ENCODE measurements at regions not wholly inside any gene's neighbourhood (a gene's known extent, or its start where the extent isn't known, plus 50 kb on each side); places are given as distances from the start of the nearest gene placed in this dataset.
A peak's percentile ranks its signal among the peaks of the same experiment; 100 is the strongest.

GRCh38 chr3:193841581-193841980 is 248.6 kb downstream of the OPA1 start:
- Histone ChIP-seq H3K27me3 (replicated peaks; ENCODE audit: insufficient read depth) (no peaks in the 10 kb centered on the region), H3K4me3 (no peak overlapping the region), H3K36me3 (no peaks in the 10 kb centered on the region), H3K9me3 (no peaks in the 10 kb centered on the region), H3K27ac (peak overlapping the region; percentile 76 to 77), H3K4me1 (replicated peaks) (no peaks in the 10 kb centered on the region)
- TF ChIP-seq POLR2A (IDR thresholded peaks at IDR 0.05) (no peak), POLR2AphosphoS5 (IDR thresholded peaks at IDR 0.05) (no peak)
- TF ChIP-seq, protein P1, sequence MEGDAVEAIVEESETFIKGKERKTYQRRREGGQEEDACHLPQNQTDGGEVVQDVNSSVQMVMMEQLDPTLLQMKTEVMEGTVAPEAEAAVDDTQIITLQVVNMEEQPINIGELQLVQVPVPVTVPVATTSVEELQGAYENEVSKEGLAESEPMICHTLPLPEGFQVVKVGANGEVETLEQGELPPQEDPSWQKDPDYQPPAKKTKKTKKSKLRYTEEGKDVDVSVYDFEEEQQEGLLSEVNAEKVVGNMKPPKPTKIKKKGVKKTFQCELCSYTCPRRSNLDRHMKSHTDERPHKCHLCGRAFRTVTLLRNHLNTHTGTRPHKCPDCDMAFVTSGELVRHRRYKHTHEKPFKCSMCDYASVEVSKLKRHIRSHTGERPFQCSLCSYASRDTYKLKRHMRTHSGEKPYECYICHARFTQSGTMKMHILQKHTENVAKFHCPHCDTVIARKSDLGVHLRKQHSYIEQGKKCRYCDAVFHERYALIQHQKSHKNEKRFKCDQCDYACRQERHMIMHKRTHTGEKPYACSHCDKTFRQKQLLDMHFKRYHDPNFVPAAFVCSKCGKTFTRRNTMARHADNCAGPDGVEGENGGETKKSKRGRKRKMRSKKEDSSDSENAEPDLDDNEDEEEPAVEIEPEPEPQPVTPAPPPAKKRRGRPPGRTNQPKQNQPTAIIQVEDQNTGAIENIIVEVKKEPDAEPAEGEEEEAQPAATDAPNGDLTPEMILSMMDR (IDR thresholded peaks at IDR 0.05) = no peak
- WGBS = 89% methylated on average over 4 of the region's 4 CpGs
- no peak for DNase-seq (ENCODE audit: low spot score)
- intact Hi-C loops (cut with DNase I) = no loop called here

DNA sequence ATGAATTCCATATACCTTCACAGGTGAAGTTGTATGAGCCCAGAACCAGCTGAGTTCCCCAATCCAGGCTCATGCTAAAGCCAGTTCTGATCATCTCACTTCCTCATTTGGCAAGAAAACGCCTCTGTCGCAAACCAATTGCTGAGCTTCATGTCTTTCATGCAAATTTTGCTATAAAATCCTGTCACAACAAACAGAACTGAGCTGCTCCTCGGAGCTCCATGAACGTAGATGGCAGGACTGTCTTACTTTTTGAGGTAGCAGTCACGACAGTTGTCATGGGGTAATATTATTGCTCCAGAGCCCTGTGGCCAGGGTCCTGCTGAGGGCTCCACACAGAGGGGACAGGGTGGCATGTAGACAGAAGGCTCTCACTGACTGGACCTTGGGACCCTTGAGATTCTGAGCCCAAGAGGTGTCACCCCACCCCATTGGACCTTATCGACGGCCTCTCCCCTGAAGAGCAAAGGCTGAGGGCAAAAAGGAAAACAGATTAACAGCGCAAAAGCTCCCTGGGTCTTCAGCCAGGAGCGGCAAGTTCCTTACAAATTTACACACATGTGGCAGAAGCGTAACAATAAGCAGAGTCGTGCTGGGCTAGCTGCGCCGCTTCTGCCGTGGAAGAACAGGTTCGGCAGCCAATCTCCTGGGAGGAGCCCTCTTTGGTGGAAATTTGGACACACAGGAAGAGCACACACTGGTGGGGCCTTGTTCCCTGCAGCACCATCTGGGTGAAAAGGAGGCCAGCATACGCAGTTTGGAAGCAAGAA is 249.2 kb downstream of the OPA1 start:
- peak; percentile 84 for DNase-seq (ENCODE audit: low spot score)
- peak overlapping the region; percentile 76 to 77 for H3K27ac ChIP-seq
- intact Hi-C loops (cut with DNase I) = no loop called here
- no peaks in the 10 kb centered on the region for H3K9me3 ChIP-seq
- WGBS = 49% methylated on average over 13 of the region's 16 CpGs
- H3K4me1 ChIP-seq (replicated peaks) = no peaks in the 10 kb centered on the region
- H3K27me3 ChIP-seq (replicated peaks; ENCODE audit: insufficient read depth) = no peaks in the 10 kb centered on the region
- TF ChIP-seq, protein P1 (IDR thresholded peaks at IDR 0.05) = peak in 1 of 4 experiments; percentile 21
- TF ChIP-seq POLR2AphosphoS5 (IDR thresholded peaks at IDR 0.05) (peak; percentile 63), POLR2A (IDR thresholded peaks at IDR 0.05) (no peak)
- no peaks in the 10 kb centered on the region for H3K36me3 ChIP-seq
- no peak overlapping the region for H3K4me3 ChIP-seq

DNA sequence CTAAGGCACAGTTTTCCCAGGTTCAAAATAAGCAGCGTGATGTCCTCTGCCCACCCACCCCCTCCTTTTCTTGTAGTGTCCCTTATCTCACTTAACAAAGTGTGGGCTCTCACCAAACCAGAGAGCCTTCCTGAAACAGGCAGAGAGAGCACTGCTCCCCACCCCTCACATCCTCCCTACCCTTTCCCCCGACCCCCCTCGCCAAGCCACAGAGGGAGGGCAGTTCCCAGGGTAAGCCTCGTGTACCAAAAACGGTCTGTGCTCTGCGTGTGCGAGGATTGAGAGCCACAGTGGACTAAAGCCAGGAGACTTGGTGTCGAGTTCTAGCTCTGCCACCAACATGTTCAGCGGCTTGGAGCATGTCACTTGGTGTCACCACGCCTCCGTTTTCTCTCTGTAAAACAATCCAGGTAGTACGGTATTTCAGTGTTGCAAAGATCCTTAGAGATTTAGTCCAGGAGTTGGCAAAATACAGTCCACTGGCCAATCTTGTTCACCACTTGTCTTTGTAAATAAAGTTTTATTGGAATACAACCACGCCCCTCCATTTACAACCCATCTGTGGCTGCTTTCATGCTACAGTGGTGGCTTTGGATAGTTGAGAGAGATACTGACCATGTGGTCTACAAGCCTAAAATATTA is 249.9 kb downstream of the OPA1 start:
- Histone ChIP-seq H3K27ac (peak overlapping the region; percentile 76 to 77), H3K4me3 (no peak overlapping the region), H3K27me3 (replicated peaks; ENCODE audit: insufficient read depth) (no peaks in the 10 kb centered on the region), H3K9me3 (no peaks in the 10 kb centered on the region), H3K36me3 (no peaks in the 10 kb centered on the region), H3K4me1 (replicated peaks) (no peaks in the 10 kb centered on the region)
- DNase-seq (ENCODE audit: low spot score) = no peak
- TF ChIP-seq POLR2AphosphoS5 (IDR thresholded peaks at IDR 0.05) = no peak
- no peak for TF ChIP-seq POLR2A (IDR thresholded peaks at IDR 0.05)
- TF ChIP-seq, protein P1 (IDR thresholded peaks at IDR 0.05) = no peak
- WGBS = 56% methylated on average over 13 of the region's 13 CpGs
- intact Hi-C loops (cut with DNase I) = no loop called here

DNA sequence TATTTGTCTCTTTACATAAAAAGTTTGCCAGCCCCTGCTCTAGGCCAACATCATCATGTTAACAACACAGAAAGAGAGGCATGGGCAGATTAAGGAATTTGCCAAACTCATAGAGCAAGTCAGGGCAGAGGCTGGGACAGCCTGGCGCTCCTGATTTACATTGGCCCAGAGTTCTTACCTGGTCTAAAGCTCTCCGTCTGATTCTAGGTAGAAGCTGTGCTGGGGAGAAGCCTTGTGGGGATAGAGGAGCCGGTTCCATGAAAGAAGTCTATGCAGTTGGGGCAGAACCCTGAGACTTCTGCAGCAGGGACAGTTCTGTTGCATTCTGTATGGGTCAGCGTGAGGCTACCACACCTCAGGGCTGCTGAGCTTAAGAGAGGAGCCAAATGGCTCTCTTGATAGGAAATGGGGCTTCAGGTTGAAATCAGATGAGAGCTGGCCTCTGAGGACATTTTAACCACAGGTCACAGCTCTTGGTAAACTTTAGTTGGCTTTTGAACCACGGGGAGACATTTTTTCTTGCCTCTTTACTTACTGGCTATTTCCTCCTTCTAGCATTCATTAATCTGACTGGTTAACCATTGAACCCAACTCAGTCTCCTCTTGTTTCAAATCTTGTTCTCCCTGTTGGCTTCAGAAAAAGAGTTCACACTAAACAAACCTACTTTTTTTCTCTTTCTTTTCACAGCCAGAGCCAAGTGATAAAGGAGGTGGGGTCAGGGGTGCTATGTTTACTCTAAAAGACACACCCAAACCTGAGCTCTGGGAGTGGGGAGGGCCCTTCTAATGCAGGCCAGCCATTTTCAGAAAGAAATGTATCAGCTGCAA is 250.7 kb downstream of the OPA1 start:
- H3K36me3 ChIP-seq = no peaks in the 10 kb centered on the region
- 54% methylated on average over 5 of the region's 5 CpGs for WGBS
- no peaks in the 10 kb centered on the region for H3K4me1 ChIP-seq (replicated peaks)
- no peak overlapping the region for H3K4me3 ChIP-seq
- DNase-seq (ENCODE audit: low spot score) = peak; percentile 37
- H3K9me3 ChIP-seq = no peaks in the 10 kb centered on the region
- no peaks in the 10 kb centered on the region for H3K27me3 ChIP-seq (replicated peaks; ENCODE audit: insufficient read depth)
- H3K27ac ChIP-seq = peak overlapping the region; percentile 76 to 77
- TF ChIP-seq POLR2AphosphoS5 (IDR thresholded peaks at IDR 0.05) = peak; percentile 23
- TF ChIP-seq, protein P1 (IDR thresholded peaks at IDR 0.05) = no peak
- intact Hi-C loops (cut with DNase I) = no loop called here

All from prostate gland (tissue), 2 donors.